SJCRH30 (cell line): ENCODE measurements at regions not wholly inside any gene's neighbourhood (a gene's known extent, or its start where the extent isn't known, plus 50 kb on each side); places are given as distances from the start of the nearest gene placed in this dataset.

ENCODE experiments used
- DNase-seq, 2 experiments: peaks; one replicate each; pipeline ENCODE4 v3.0.0-alpha.2; 2015 to 2020
- H3K27ac ChIP-seq: fragments of 250-450 bp; sonication (Bioruptor Pico); 2 replicates; pipeline ENCODE4 v1.5.1; 2020; ENCODE audit warnings: mild to moderate bottlenecking, moderate library complexity
- H3K27me3 ChIP-seq: fragments of 250-450 bp; sonication (Bioruptor Pico); 2 replicates; pipeline ENCODE4 v1.5.1; 2020; ENCODE audit warnings: mild to moderate bottlenecking, moderate library complexity
- H3K36me3 ChIP-seq: fragments of 250-450 bp; sonication (Bioruptor Pico); 2 replicates; pipeline ENCODE4 v1.5.1; 2020; ENCODE audit warnings: mild to moderate bottlenecking, moderate library complexity
- H3K4me1 ChIP-seq: fragments of 250-450 bp; sonication (Bioruptor Pico); 2 replicates; pipeline ENCODE4 v1.5.1; 2020; ENCODE audit warnings: mild to moderate bottlenecking, moderate library complexity
- H3K4me3 ChIP-seq: fragments of 250-450 bp; sonication (Bioruptor Pico); 2 replicates; pipeline ENCODE4 v1.5.1; 2020; ENCODE audit warnings: mild to moderate bottlenecking, moderate library complexity
- H3K9me3 ChIP-seq: fragments of 250-450 bp; sonication (Bioruptor Pico); replicated peaks from 2 replicates; pipeline ENCODE4 v1.5.1; 2020; ENCODE audit warnings: mild to moderate bottlenecking, moderate library complexity

GRCh38 chr1:193658081-193658480 lies 471.7 kb upstream of the B3GALT2 start:
- Histone ChIP-seq H3K4me3 (no peak overlapping the region), H3K4me1 (no peaks in the 10 kb centered on the region), H3K9me3 (no peaks in the 10 kb centered on the region), H3K27ac (no peak overlapping the region), H3K27me3 (no peaks in the 10 kb centered on the region), H3K36me3 (no peaks in the 10 kb centered on the region)
- DNase-seq, result no peak

GRCh38 chr1:193657552-193657951 lies 471.1 kb upstream of the B3GALT2 start:
- no peaks in the 10 kb centered on the region for H3K27me3 ChIP-seq
- H3K36me3 ChIP-seq, result no peaks in the 10 kb centered on the region
- no peak for DNase-seq
- no peak overlapping the region for H3K27ac ChIP-seq
- no peaks in the 10 kb centered on the region for H3K4me1 ChIP-seq
- no peaks in the 10 kb centered on the region for H3K9me3 ChIP-seq
- H3K4me3 ChIP-seq, result no peak overlapping the region

- no peak overlapping the region for H3K4me3 ChIP-seq
- H3K36me3 ChIP-seq, result no peaks in the 10 kb centered on the region
- no peaks in the 10 kb centered on the region for H3K27me3 ChIP-seq
- no peak for DNase-seq
- no peaks in the 10 kb centered on the region for H3K4me1 ChIP-seq
- H3K9me3 ChIP-seq, result no peaks in the 10 kb centered on the region
- H3K27ac ChIP-seq, result no peak overlapping the region
Measured at GRCh38 chr1:193656841-193657240, 470.4 kb upstream of the B3GALT2 start.

- H3K4me1 ChIP-seq, result no peaks in the 10 kb centered on the region
- no peaks in the 10 kb centered on the region for H3K27me3 ChIP-seq
- H3K9me3 ChIP-seq, result no peaks in the 10 kb centered on the region
- H3K4me3 ChIP-seq, result no peak overlapping the region
- H3K36me3 ChIP-seq, result no peaks in the 10 kb centered on the region
- DNase-seq, result no peak
- no peak overlapping the region for H3K27ac ChIP-seq
Measured at GRCh38 chr1:193654951-193655735, 468.7 kb upstream of the B3GALT2 start.

GRCh38 chr1:193649587-193649986 lies 463.2 kb upstream of the B3GALT2 start:
- Histone ChIP-seq H3K9me3 (no peaks in the 10 kb centered on the region), H3K27me3 (no peaks in the 10 kb centered on the region), H3K27ac (no peak overlapping the region), H3K36me3 (no peaks in the 10 kb centered on the region), H3K4me3 (no peak overlapping the region), H3K4me1 (no peaks in the 10 kb centered on the region)
- DNase-seq, result no peak

- Histone ChIP-seq H3K36me3 (no peaks in the 10 kb centered on the region), H3K27me3 (no peaks in the 10 kb centered on the region), H3K4me1 (no peaks in the 10 kb centered on the region), H3K9me3 (no peaks in the 10 kb centered on the region), H3K27ac (no peak overlapping the region), H3K4me3 (no peak overlapping the region)
- DNase-seq, result no peak
Measured at GRCh38 chr1:193634876-193635275, 448.5 kb upstream of the B3GALT2 start.

- Histone ChIP-seq H3K9me3 (no peaks in the 10 kb centered on the region), H3K27ac (no peak overlapping the region), H3K4me3 (no peak overlapping the region), H3K36me3 (no peaks in the 10 kb centered on the region), H3K27me3 (no peaks in the 10 kb centered on the region), H3K4me1 (no peaks in the 10 kb centered on the region)
- no peak for DNase-seq
Measured at GRCh38 chr1:193634470-193634869, 448.1 kb upstream of the B3GALT2 start.

GRCh38 chr1:193633991-193634390 lies 447.6 kb upstream of the B3GALT2 start:
- no peak overlapping the region for H3K27ac ChIP-seq
- H3K27me3 ChIP-seq, result no peaks in the 10 kb centered on the region
- H3K4me3 ChIP-seq, result no peak overlapping the region
- no peak for DNase-seq
- H3K4me1 ChIP-seq, result no peaks in the 10 kb centered on the region
- no peaks in the 10 kb centered on the region for H3K36me3 ChIP-seq
- H3K9me3 ChIP-seq, result no peaks in the 10 kb centered on the region

GRCh38 chr1:193633093-193633492 lies 446.7 kb upstream of the B3GALT2 start:
- no peaks in the 10 kb centered on the region for H3K27me3 ChIP-seq
- DNase-seq, result no peak

GRCh38 chr1:193631306-193631705 lies 444.9 kb upstream of the B3GALT2 start:
- no peaks in the 10 kb centered on the region for H3K36me3 ChIP-seq
- H3K4me1 ChIP-seq, result no peaks in the 10 kb centered on the region
- DNase-seq, result no peak
- no peaks in the 10 kb centered on the region for H3K9me3 ChIP-seq
- no peak overlapping the region for H3K27ac ChIP-seq
- no peaks in the 10 kb centered on the region for H3K27me3 ChIP-seq
- no peak overlapping the region for H3K4me3 ChIP-seq

More at GRCh38 chr1:193633093-193633492, 446.7 kb upstream of the B3GALT2 start:
- Histone ChIP-seq H3K27ac (no peak overlapping the region), H3K36me3 (no peaks in the 10 kb centered on the region), H3K4me3 (no peak overlapping the region), H3K4me1 (no peaks in the 10 kb centered on the region), H3K9me3 (no peaks in the 10 kb centered on the region)

GRCh38 chr1:193629875-193630274 lies 443.5 kb upstream of the B3GALT2 start:
- DNase-seq, result peak; percentile 3 to 13
- Histone ChIP-seq H3K9me3 (no peaks in the 10 kb centered on the region), H3K27ac (peak overlapping the region; percentile 5; the same call in 1 of the 2 replicates), H3K36me3 (no peaks in the 10 kb centered on the region), H3K27me3 (no peaks in the 10 kb centered on the region), H3K4me1 (no peaks in the 10 kb centered on the region), H3K4me3 (peak overlapping the region; percentile 11; the same call in 1 of the 2 replicates)

- Histone ChIP-seq H3K27me3 (no peaks in the 10 kb centered on the region), H3K9me3 (no peaks in the 10 kb centered on the region), H3K4me3 (no peak overlapping the region), H3K36me3 (no peaks in the 10 kb centered on the region), H3K4me1 (no peaks in the 10 kb centered on the region), H3K27ac (no peak overlapping the region)
- DNase-seq, result no peak
Measured at GRCh38 chr1:193626695-193627094, 440.3 kb upstream of the B3GALT2 start.

GRCh38 chr1:193625255-193625654 lies 438.8 kb upstream of the B3GALT2 start:
- no peaks in the 10 kb centered on the region for H3K27me3 ChIP-seq
- no peak overlapping the region for H3K27ac ChIP-seq
- no peaks in the 10 kb centered on the region for H3K36me3 ChIP-seq
- H3K4me1 ChIP-seq, result no peaks in the 10 kb centered on the region
- H3K9me3 ChIP-seq, result no peaks in the 10 kb centered on the region
- no peak overlapping the region for H3K4me3 ChIP-seq
- peak in 1 of 2 experiments; percentile 31 for DNase-seq

GRCh38 chr1:193619911-193620310 lies 433.5 kb upstream of the B3GALT2 start:
- H3K4me3 ChIP-seq, result no peak overlapping the region
- no peaks in the 10 kb centered on the region for H3K27me3 ChIP-seq
- H3K9me3 ChIP-seq, result no peaks in the 10 kb centered on the region
- H3K4me1 ChIP-seq, result no peaks in the 10 kb centered on the region
- H3K27ac ChIP-seq, result no peak overlapping the region
- H3K36me3 ChIP-seq, result no peaks in the 10 kb centered on the region
- DNase-seq, result no peak

- Histone ChIP-seq H3K9me3 (no peaks in the 10 kb centered on the region), H3K36me3 (no peaks in the 10 kb centered on the region), H3K4me3 (no peak overlapping the region), H3K27me3 (no peaks in the 10 kb centered on the region), H3K27ac (no peak overlapping the region), H3K4me1 (no peaks in the 10 kb centered on the region)
- no peak for DNase-seq
Measured at GRCh38 chr1:193614817-193615216, 428.4 kb upstream of the B3GALT2 start.

- DNase-seq, result no peak
- Histone ChIP-seq H3K27ac (no peak overlapping the region), H3K27me3 (no peaks in the 10 kb centered on the region), H3K9me3 (no peaks in the 10 kb centered on the region), H3K36me3 (no peaks in the 10 kb centered on the region), H3K4me3 (no peak overlapping the region), H3K4me1 (no peaks in the 10 kb centered on the region)
Measured at GRCh38 chr1:193614275-193614674, 427.9 kb upstream of the B3GALT2 start.
